ENCODE measurements at regions not wholly inside any gene's neighbourhood (a gene's known extent, or its start where the extent isn't known, plus 50 kb on each side); places are given as distances from the start of the nearest gene placed in this dataset.

GRCh38 chr16:73298562-73298961, 250.6 kb upstream of the ZFHX3 start:
- no peaks in the 10 kb centered on the region for H3K4me1 ChIP-seq
- ATAC-seq: no peak

GRCh38 chr16:73290258-73290657, 242.3 kb upstream of the ZFHX3 start:
- ATAC-seq (no peak), DNase-seq (no peak)
- intact Hi-C loops (cut with DNase I): no loop called here
- H3K4me1 ChIP-seq: no peaks in the 10 kb centered on the region
- TF ChIP-seq, protein P1, sequence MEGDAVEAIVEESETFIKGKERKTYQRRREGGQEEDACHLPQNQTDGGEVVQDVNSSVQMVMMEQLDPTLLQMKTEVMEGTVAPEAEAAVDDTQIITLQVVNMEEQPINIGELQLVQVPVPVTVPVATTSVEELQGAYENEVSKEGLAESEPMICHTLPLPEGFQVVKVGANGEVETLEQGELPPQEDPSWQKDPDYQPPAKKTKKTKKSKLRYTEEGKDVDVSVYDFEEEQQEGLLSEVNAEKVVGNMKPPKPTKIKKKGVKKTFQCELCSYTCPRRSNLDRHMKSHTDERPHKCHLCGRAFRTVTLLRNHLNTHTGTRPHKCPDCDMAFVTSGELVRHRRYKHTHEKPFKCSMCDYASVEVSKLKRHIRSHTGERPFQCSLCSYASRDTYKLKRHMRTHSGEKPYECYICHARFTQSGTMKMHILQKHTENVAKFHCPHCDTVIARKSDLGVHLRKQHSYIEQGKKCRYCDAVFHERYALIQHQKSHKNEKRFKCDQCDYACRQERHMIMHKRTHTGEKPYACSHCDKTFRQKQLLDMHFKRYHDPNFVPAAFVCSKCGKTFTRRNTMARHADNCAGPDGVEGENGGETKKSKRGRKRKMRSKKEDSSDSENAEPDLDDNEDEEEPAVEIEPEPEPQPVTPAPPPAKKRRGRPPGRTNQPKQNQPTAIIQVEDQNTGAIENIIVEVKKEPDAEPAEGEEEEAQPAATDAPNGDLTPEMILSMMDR (IDR thresholded peaks at IDR 0.05): no peak
- TF ChIP-seq POLR2A (IDR thresholded peaks at IDR 0.05): no peak
- no peak overlapping the region for H3K27ac ChIP-seq
- H3K9me3 ChIP-seq: no peaks in the 10 kb centered on the region
- WGBS, 4 donors: 62 to 71% (median 63%) methylated on average over 1 of the region's 1 CpG
- H3K27me3 ChIP-seq: peaks cover 0 to 12% (median 0%) of the 10 kb centered on the region in 9 donors
- H3K4me3 ChIP-seq: no peak overlapping the region
- no peaks in the 10 kb centered on the region for H3K36me3 ChIP-seq

More at GRCh38 chr16:73298562-73298961, 250.6 kb upstream of the ZFHX3 start:
- 66 to 85% (median 74%) methylated on average over 3 of the region's 3 CpGs for WGBS, 4 donors
- intact Hi-C loops (cut with DNase I): no loop called here
- no peak for TF ChIP-seq POLR2A (IDR thresholded peaks at IDR 0.05)
- TF ChIP-seq, protein P1 (IDR thresholded peaks at IDR 0.05): no peak
- Histone ChIP-seq H3K36me3 (no peaks in the 10 kb centered on the region), H3K27me3 (no peaks in the 10 kb centered on the region), H3K27ac (no peak overlapping the region), H3K9me3 (no peaks in the 10 kb centered on the region), H3K4me3 (no peak overlapping the region)
- DNase-seq: no peak

GRCh38 chr16:73289232-73289631, 241.3 kb upstream of the ZFHX3 start:
- H3K27ac ChIP-seq: no peak overlapping the region
- no peaks in the 10 kb centered on the region for H3K4me1 ChIP-seq
- intact Hi-C loops (cut with DNase I): no loop called here
- peaks cover 0 to 12% (median 0%) of the 10 kb centered on the region in 9 donors for H3K27me3 ChIP-seq
- no peak for TF ChIP-seq POLR2A (IDR thresholded peaks at IDR 0.05)
- TF ChIP-seq, protein P1 (IDR thresholded peaks at IDR 0.05): no peak
- no peaks in the 10 kb centered on the region for H3K36me3 ChIP-seq
- H3K4me3 ChIP-seq: no peak overlapping the region
- ATAC-seq (no peak), DNase-seq (no peak)
- H3K9me3 ChIP-seq: no peaks in the 10 kb centered on the region
- WGBS, 4 donors: 76 to 80% (median 76%) methylated on average over 4 of the region's 4 CpGs

DNA sequence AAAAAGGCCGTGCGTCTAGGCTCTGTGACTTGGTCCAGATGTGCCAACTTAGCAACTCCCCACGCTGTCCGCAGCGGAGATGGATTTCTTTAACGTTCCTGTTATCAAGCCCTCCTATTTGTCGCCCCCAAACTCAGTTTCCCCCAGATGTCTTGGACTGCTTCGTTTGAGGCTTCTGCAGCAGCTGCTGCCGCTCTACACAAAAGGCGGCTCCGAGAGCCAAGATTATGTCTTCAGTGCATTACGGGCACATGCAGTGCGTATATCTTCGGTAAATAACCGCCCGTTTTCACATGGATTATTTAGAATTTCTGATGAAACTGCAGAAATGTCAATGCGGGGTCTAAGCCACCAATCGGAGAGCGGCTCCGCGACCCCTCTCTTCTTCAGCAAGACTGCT, 240.6 kb upstream of the ZFHX3 start:
- 76 to 82% (median 80%) methylated on average over 21 of the region's 21 CpGs for WGBS, 4 donors
- H3K9me3 ChIP-seq: no peaks in the 10 kb centered on the region
- no peak for TF ChIP-seq POLR2A (IDR thresholded peaks at IDR 0.05)
- TF ChIP-seq, protein P1 (IDR thresholded peaks at IDR 0.05): no peak
- H3K27me3 ChIP-seq: peaks cover 0 to 12% (median 0%) of the 10 kb centered on the region in 9 donors
- no peaks in the 10 kb centered on the region for H3K36me3 ChIP-seq
- ATAC-seq: no peak
- no peak overlapping the region for H3K27ac ChIP-seq
- no peak for DNase-seq
- H3K4me3 ChIP-seq: no peak overlapping the region
- intact Hi-C loops (cut with DNase I): no loop called here
- H3K4me1 ChIP-seq: no peaks in the 10 kb centered on the region
